ENCODE measurements at regions not wholly inside any gene's neighbourhood (a gene's known extent, or its start where the extent isn't known, plus 50 kb on each side); places are given as distances from the start of the nearest gene placed in this dataset.

GRCh38 chr20:22282696-22283095, 301.7 kb downstream of the FOXA2 start:
- Histone ChIP-seq H3K27ac (ENCODE audit: extremely low read length, insufficient read depth, low read length) (no peak overlapping the region), H3K36me3 (replicated peaks in 1 of 2; ENCODE audit: control insufficient read depth in 1 of 2, insufficient read depth in 2 of 2, low read length in 2 of 2) (no peaks in the 10 kb centered on the region), H3K9me3 (ENCODE audit: low read length) (no peaks in the 10 kb centered on the region), H3K9ac (ENCODE audit: insufficient read depth, low read depth, low read length) (no peak overlapping the region), H4K20me1 (ENCODE audit: insufficient read depth, low read length) (no peaks in the 10 kb centered on the region), H3K27me3 (ENCODE audit: control insufficient read depth in 1 of 2, insufficient read depth in 2 of 2, low read length in 2 of 2) (0 out of 5 replicates have a peak, but pooled peaks cover 0 to 3% of the 10 kb centered on the region in 2 experiments), H3K4me2 (ENCODE audit: low read depth, low read length) (no peak overlapping the region), H3K4me1 (ENCODE audit: insufficient read depth, low read length) (no peaks in the 10 kb centered on the region), H2AFZ (ENCODE audit: low read length) (no peak overlapping the region), H3K4me3 (replicated peaks in 1 of 3; ENCODE audit: insufficient read depth in 1 of 3, low read depth in 2 of 3, low read length in 3 of 3) (no peak overlapping the region), H3K79me2 (ENCODE audit: insufficient read depth, low read length) (no peaks in the 10 kb centered on the region)
- DNase-seq (ENCODE audit: low spot score) (no peak), ATAC-seq (no peak), FAIRE-seq (peak; percentile 8)
- in situ Hi-C loops (cut with HindIII; ENCODE audit: extremely low pct_ligation_motif_present, low pct_unique_long_range_greater_than_20kb) (no loop called here), intact Hi-C loops (cut with micrococcal nuclease; ENCODE audit: unreplicated experiment) (no loop called here)
- no TSS peak for BruUV-seq (replicated peaks)
- POLR2A ChIA-PET, result no interaction called here
- no peak for TF ChIP-seq ZBTB2 (CRISPR knock-in tag; IDR thresholded peaks at IDR 0.05; ENCODE audit: low read depth)
- no peak for TF ChIP-seq ZFP37 (CRISPR knock-in tag; IDR thresholded peaks at IDR 0.05; ENCODE audit: borderline replicate concordance)
- TF ChIP-seq HIC2 (CRISPR knock-in tag; IDR thresholded peaks at IDR 0.05; ENCODE audit: low read depth), result no peak
- TF ChIP-seq NFYB (CRISPR knock-in tag; IDR thresholded peaks at IDR 0.05), result no peak
- TF ChIP-seq DNMT3B (CRISPR knock-in tag; conservative IDR thresholded peaks at IDR 0.05), result no peak
- TF ChIP-seq PAF1 (CRISPR knock-in tag; IDR thresholded peaks at IDR 0.05), result no peak
- no peak for TF ChIP-seq PLSCR1 (CRISPR knock-in tag; IDR thresholded peaks at IDR 0.05; ENCODE audit: borderline replicate concordance)
- 4% methylated on average over 3 of the region's 3 CpGs for WGBS (ENCODE audit: low lambda C conversion rate)
- CTCF ChIA-PET (ENCODE audit: low intra/inter-chr PET ratio, low total read pairs), result no interaction called here

Data from HepG2 (cell line).